ENCODE measurements at regions not wholly inside any gene's neighbourhood (a gene's known extent, or its start where the extent isn't known, plus 50 kb on each side); places are given as distances from the start of the nearest gene placed in this dataset.

GRCh38 chr5:148934895-148935400, 108.5 kb downstream of the ADRB2 start:
- Histone ChIP-seq H3K79me2 (replicated peaks; ENCODE audit: insufficient read depth, low read length) (no peaks in the 10 kb centered on the region), H3K27me3 (ENCODE audit: insufficient read depth, low read depth, low read length) (no peaks in the 10 kb centered on the region), H3K4me2 (ENCODE audit: low read length) (no peak overlapping the region), H3K36me3 (ENCODE audit: insufficient read depth, low read length) (no peaks in the 10 kb centered on the region), H3K4me3 (ENCODE audit: low read length) (no peak overlapping the region), H3K27ac (ENCODE audit: low read length) (no peak overlapping the region), H2AFZ (ENCODE audit: low read depth, low read length) (no peak overlapping the region), H4K20me1 (ENCODE audit: insufficient read depth) (no peaks in the 10 kb centered on the region), H3K9me2 (ENCODE audit: insufficient read depth, low read length) (no peaks in the 10 kb centered on the region), H3F3A (ENCODE audit: insufficient read depth, low read length, poor library complexity, severe bottlenecking) (no peaks in the 10 kb centered on the region), H3K9ac (ENCODE audit: low read length) (no peak overlapping the region), H3K9me3 (ENCODE audit: low read length) (no peaks in the 10 kb centered on the region)
- TF ChIP-seq TAF1 (IDR thresholded peaks at IDR 0.05; ENCODE audit: low read depth) (no peak), MXI1 (conservative IDR thresholded peaks at IDR 0.05; ENCODE audit: poor library complexity, severe bottlenecking) (no peak), CTCF (IDR thresholded peaks at IDR 0.05; ENCODE audit: poor library complexity, severe bottlenecking) (no peak), EP300 (conservative IDR thresholded peaks at IDR 0.05; ENCODE audit: poor library complexity, severe bottlenecking) (no peak), POLR2AphosphoS5 (IDR thresholded peaks at IDR 0.05) (no peak), SMC3 (conservative IDR thresholded peaks at IDR 0.05; ENCODE audit: poor library complexity) (no peak), REST (IDR thresholded peaks at IDR 0.05; ENCODE audit: borderline replicate concordance) (no peak), EZH2 (IDR thresholded peaks at IDR 0.05; ENCODE audit: borderline replicate concordance, insufficient read depth, low read length, poor library complexity, severe bottlenecking) (no peak), RAD21 (conservative IDR thresholded peaks at IDR 0.05) (no peak)

- Histone ChIP-seq H3F3A (ENCODE audit: insufficient read depth, low read length, poor library complexity, severe bottlenecking) (no peaks in the 10 kb centered on the region), H3K4me3 (ENCODE audit: low read length) (no peak overlapping the region), H3K36me3 (ENCODE audit: insufficient read depth, low read length) (no peaks in the 10 kb centered on the region), H3K27me3 (ENCODE audit: insufficient read depth, low read depth, low read length) (no peaks in the 10 kb centered on the region), H4K20me1 (ENCODE audit: insufficient read depth) (no peaks in the 10 kb centered on the region), H3K79me2 (replicated peaks; ENCODE audit: insufficient read depth, low read length) (no peaks in the 10 kb centered on the region), H3K27ac (ENCODE audit: low read length) (no peak overlapping the region), H3K9me3 (ENCODE audit: low read length) (no peaks in the 10 kb centered on the region), H2AFZ (ENCODE audit: low read depth, low read length) (no peak overlapping the region), H3K9me2 (ENCODE audit: insufficient read depth, low read length) (no peaks in the 10 kb centered on the region), H3K4me2 (ENCODE audit: low read length) (no peak overlapping the region), H3K9ac (ENCODE audit: low read length) (no peak overlapping the region)
- TF ChIP-seq EZH2 (IDR thresholded peaks at IDR 0.05; ENCODE audit: borderline replicate concordance, insufficient read depth, low read length, poor library complexity, severe bottlenecking): no peak
- no peak for TF ChIP-seq MXI1 (conservative IDR thresholded peaks at IDR 0.05; ENCODE audit: poor library complexity, severe bottlenecking)
- no peak for TF ChIP-seq TAF1 (IDR thresholded peaks at IDR 0.05; ENCODE audit: low read depth)
- TF ChIP-seq SMC3 (conservative IDR thresholded peaks at IDR 0.05; ENCODE audit: poor library complexity): no peak
- no peak for TF ChIP-seq CTCF (IDR thresholded peaks at IDR 0.05; ENCODE audit: poor library complexity, severe bottlenecking)
- no peak for TF ChIP-seq REST (IDR thresholded peaks at IDR 0.05; ENCODE audit: borderline replicate concordance)
- no peak for TF ChIP-seq RAD21 (conservative IDR thresholded peaks at IDR 0.05)
- no peak for TF ChIP-seq EP300 (conservative IDR thresholded peaks at IDR 0.05; ENCODE audit: poor library complexity, severe bottlenecking)
- TF ChIP-seq POLR2AphosphoS5 (IDR thresholded peaks at IDR 0.05): no peak
These were observed 110.8 kb downstream of the ADRB2 start for GRCh38 chr5:148937239-148937638.
